Mesothelial cell of epicardium (in vitro differentiated cells): ENCODE measurements at regions not wholly inside any gene's neighbourhood (a gene's known extent, or its start where the extent isn't known, plus 50 kb on each side); places are given as distances from the start of the nearest gene placed in this dataset.

Experiments
- DNase-seq, 2 experiments: peaks; one replicate each; pipeline ENCODE4 v3.0.0; 2021; ENCODE audit warnings: low spot score in 2 of 2; ENCODE audit not compliant: unreplicated experiment in 2 of 2
- H3K27ac Mint-ChIP-seq: 2 replicates; pipeline ENCODE4 v1.8.0; 2021; ENCODE audit warnings: mixed read lengths
- H3K27me3 Mint-ChIP-seq: 2 replicates; pipeline ENCODE4 v1.8.0; 2021; ENCODE audit warnings: low read depth, mixed read lengths
- H3K36me3 Mint-ChIP-seq: 2 replicates; pipeline ENCODE4 v1.8.0; 2021; ENCODE audit warnings: mixed read lengths
- H3K4me1 Mint-ChIP-seq: 2 replicates; pipeline ENCODE4 v1.8.0; 2021; ENCODE audit warnings: mixed read lengths
- H3K4me3 Mint-ChIP-seq: 2 replicates; pipeline ENCODE4 v1.8.0; 2021; ENCODE audit warnings: mild to moderate bottlenecking, moderate library complexity, mixed read lengths
- H3K9me3 Mint-ChIP-seq: 2 replicates; pipeline ENCODE4 v1.8.0; 2021; ENCODE audit warnings: mixed read lengths
- TF ChIP-seq, protein P1 (sequence below): fragments of 200-600 bp; sonication (generic); IDR thresholded peaks from one replicate; pipeline ENCODE4 v1.5.0; 2021; ENCODE audit warnings: antibody characterized with exemption; ENCODE audit not compliant: unreplicated experiment

- no peak overlapping the region for H3K4me3 Mint-ChIP-seq
- TF ChIP-seq, protein P1, sequence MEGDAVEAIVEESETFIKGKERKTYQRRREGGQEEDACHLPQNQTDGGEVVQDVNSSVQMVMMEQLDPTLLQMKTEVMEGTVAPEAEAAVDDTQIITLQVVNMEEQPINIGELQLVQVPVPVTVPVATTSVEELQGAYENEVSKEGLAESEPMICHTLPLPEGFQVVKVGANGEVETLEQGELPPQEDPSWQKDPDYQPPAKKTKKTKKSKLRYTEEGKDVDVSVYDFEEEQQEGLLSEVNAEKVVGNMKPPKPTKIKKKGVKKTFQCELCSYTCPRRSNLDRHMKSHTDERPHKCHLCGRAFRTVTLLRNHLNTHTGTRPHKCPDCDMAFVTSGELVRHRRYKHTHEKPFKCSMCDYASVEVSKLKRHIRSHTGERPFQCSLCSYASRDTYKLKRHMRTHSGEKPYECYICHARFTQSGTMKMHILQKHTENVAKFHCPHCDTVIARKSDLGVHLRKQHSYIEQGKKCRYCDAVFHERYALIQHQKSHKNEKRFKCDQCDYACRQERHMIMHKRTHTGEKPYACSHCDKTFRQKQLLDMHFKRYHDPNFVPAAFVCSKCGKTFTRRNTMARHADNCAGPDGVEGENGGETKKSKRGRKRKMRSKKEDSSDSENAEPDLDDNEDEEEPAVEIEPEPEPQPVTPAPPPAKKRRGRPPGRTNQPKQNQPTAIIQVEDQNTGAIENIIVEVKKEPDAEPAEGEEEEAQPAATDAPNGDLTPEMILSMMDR, result no peak
- H3K27ac Mint-ChIP-seq, result no peak overlapping the region
Measured at GRCh38 chr9:103242486-103242885, 247.4 kb downstream of the CYLC2 start.

DNA sequence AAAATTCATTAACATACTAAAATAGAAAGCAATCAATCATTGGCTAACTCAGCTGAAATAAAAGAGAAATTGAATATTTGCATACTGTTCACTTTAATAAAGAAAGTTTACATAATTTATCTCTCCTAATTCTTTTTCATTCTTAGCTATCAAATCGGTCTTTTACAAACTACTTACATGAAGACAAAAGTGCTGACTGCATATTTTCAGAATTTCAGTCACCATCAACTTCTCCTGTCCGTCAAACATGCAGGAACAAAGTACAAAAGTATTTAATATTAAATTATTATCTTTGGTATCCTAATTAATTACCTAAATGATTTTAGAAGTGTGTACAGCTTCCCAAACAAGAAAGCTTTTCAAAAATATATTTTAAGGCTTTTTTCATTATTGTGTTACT lies 248.4 kb downstream of the CYLC2 start:
- Mint-ChIP-seq H3K27ac (no peak overlapping the region), H3K4me1 (peaks cover 15% of the 10 kb centered on the region), H3K36me3 (no peaks in the 10 kb centered on the region), H3K4me3 (no peak overlapping the region), H3K27me3 (no peaks in the 10 kb centered on the region), H3K9me3 (no peaks in the 10 kb centered on the region)
- TF ChIP-seq, protein P1, result no peak
- no peak for DNase-seq

More at GRCh38 chr9:103242486-103242885, 247.4 kb downstream of the CYLC2 start:
- no peak for DNase-seq
- Mint-ChIP-seq H3K27me3 (no peaks in the 10 kb centered on the region), H3K36me3 (no peaks in the 10 kb centered on the region), H3K4me1 (peaks cover 14% of the 10 kb centered on the region), H3K9me3 (no peaks in the 10 kb centered on the region)

DNA sequence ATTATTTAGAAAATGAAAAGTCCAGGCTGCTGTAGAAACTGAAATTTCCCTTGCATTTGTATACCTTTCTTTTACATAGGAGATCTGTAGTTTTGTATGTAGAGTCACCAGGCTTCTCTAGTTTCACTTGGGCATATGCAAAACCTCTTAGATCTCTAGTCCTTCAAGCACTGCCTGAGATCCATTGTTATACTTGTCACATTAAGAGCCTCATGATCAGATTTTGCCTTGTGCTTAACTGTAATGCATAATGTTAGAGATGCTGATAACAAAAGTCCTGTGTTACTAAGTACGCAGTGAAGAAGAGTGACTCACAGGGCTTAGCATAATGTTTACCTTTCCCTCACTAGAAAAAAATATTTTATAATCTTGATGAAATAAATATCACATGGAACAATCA lies 250.2 kb downstream of the CYLC2 start:
- Mint-ChIP-seq H3K36me3 (no peaks in the 10 kb centered on the region), H3K4me1 (peaks cover 18% of the 10 kb centered on the region), H3K9me3 (no peaks in the 10 kb centered on the region), H3K27ac (no peak overlapping the region), H3K4me3 (no peak overlapping the region), H3K27me3 (no peaks in the 10 kb centered on the region)
- no peak for DNase-seq
- TF ChIP-seq, protein P1, result no peak

GRCh38 chr9:103261951-103262350 lies 266.8 kb downstream of the CYLC2 start:
- Mint-ChIP-seq H3K27ac (no peak overlapping the region), H3K27me3 (no peaks in the 10 kb centered on the region), H3K36me3 (no peaks in the 10 kb centered on the region), H3K9me3 (peaks cover 25% of the 10 kb centered on the region), H3K4me1 (no peaks in the 10 kb centered on the region), H3K4me3 (no peak overlapping the region)
- no peak for DNase-seq
- TF ChIP-seq, protein P1, result no peak

- H3K27me3 Mint-ChIP-seq, result no peaks in the 10 kb centered on the region
Measured at GRCh38 chr9:103266064-103266463, 270.9 kb downstream of the CYLC2 start.

GRCh38 chr9:103277240-103277639 lies 282.1 kb downstream of the CYLC2 start:
- peaks cover 5% of the 10 kb centered on the region for H3K27me3 Mint-ChIP-seq
- DNase-seq, result no peak
- H3K4me1 Mint-ChIP-seq, result no peaks in the 10 kb centered on the region
- TF ChIP-seq, protein P1, result no peak
- no peak overlapping the region for H3K4me3 Mint-ChIP-seq
- peaks cover 11% of the 10 kb centered on the region for H3K9me3 Mint-ChIP-seq
- no peaks in the 10 kb centered on the region for H3K36me3 Mint-ChIP-seq
- H3K27ac Mint-ChIP-seq, result no peak overlapping the region

More at GRCh38 chr9:103266064-103266463, 270.9 kb downstream of the CYLC2 start:
- no peaks in the 10 kb centered on the region for H3K4me1 Mint-ChIP-seq
- H3K9me3 Mint-ChIP-seq, result peaks cover 24% of the 10 kb centered on the region
- TF ChIP-seq, protein P1, result no peak
- no peak for DNase-seq
- H3K27ac Mint-ChIP-seq, result no peak overlapping the region
- H3K4me3 Mint-ChIP-seq, result no peak overlapping the region
- no peaks in the 10 kb centered on the region for H3K36me3 Mint-ChIP-seq
